ENCODE measurements at regions not wholly inside any gene's neighbourhood (a gene's known extent, or its start where the extent isn't known, plus 50 kb on each side); places are given as distances from the start of the nearest gene placed in this dataset.
A peak's percentile ranks its signal among the peaks of the same experiment; 100 is the strongest.

GRCh38 chr6:118750143-118750542 lies 98.8 kb upstream of the CEP85L start:
- intact Hi-C loops (cut with micrococcal nuclease), result no loop called here
- DNase-seq (peak; percentile 35), ATAC-seq (peak; percentile 72)
- H3K9me3 Mint-ChIP-seq, result peaks cover 5% of the 10 kb centered on the region
- no peak for TF ChIP-seq CTCF (IDR thresholded peaks at IDR 0.05)
- no peak overlapping the region for H3K27ac Mint-ChIP-seq
- ChIA-PET CTCF (interaction anchor here (0.8 to 1.5 kb wide), 3 partner anchors 36 to 185 kb away, joined by 3 to 6 read pairs (median 3); no protein-coding TSS in a partner anchor), POLR2A (interaction anchor here (0.8 to 1.9 kb wide), 4 partner anchors 18 to 40 kb away, joined by 3 to 4 read pairs (median 4); no protein-coding TSS in a partner anchor)
- H3K27me3 Mint-ChIP-seq, result no peaks in the 10 kb centered on the region
- H3K4me3 Mint-ChIP-seq, result no peak overlapping the region
- H3K4me1 Mint-ChIP-seq (ENCODE audit: low read depth), result peaks cover 46% of the 10 kb centered on the region
- no peaks in the 10 kb centered on the region for H3K36me3 Mint-ChIP-seq (ENCODE audit: low read depth)

- peak; percentile 34 for ATAC-seq
- intact Hi-C loops (cut with micrococcal nuclease), result no loop called here
- TF ChIP-seq CTCF (IDR thresholded peaks at IDR 0.05), result no peak
- ChIA-PET CTCF (interaction anchor here (0.6 to 0.9 kb wide), 3 partner anchors 12 to 43 kb away, joined by 3 to 4 read pairs (median 3); no protein-coding TSS in a partner anchor), POLR2A (interaction anchor here (1.2 to 1.9 kb wide), 2 partner anchors 14 to 37 kb away, joined by 3 to 4 read pairs; no protein-coding TSS in a partner anchor)
- no peak for DNase-seq
- H3K4me1 Mint-ChIP-seq (ENCODE audit: low read depth), result peaks cover 47% of the 10 kb centered on the region
- peaks cover 5% of the 10 kb centered on the region for H3K9me3 Mint-ChIP-seq
- H3K27me3 Mint-ChIP-seq, result no peaks in the 10 kb centered on the region
- no peak overlapping the region for H3K27ac Mint-ChIP-seq
- H3K36me3 Mint-ChIP-seq (ENCODE audit: low read depth), result no peaks in the 10 kb centered on the region
- no peak overlapping the region for H3K4me3 Mint-ChIP-seq
These were observed 97.1 kb upstream of the CEP85L start for GRCh38 chr6:118748311-118749062.

GRCh38 chr6:118746825-118747174 lies 95.4 kb upstream of the CEP85L start:
- peaks cover 45% of the 10 kb centered on the region for H3K4me1 Mint-ChIP-seq (ENCODE audit: low read depth)
- H3K27me3 Mint-ChIP-seq, result no peaks in the 10 kb centered on the region
- no peak for DNase-seq
- intact Hi-C loops (cut with micrococcal nuclease), result no loop called here
- CTCF ChIA-PET, result interaction anchor here (1.1 to 1.2 kb wide), 2 partner anchors 181 to 364 kb away, joined by 3 read pairs; no protein-coding TSS in a partner anchor
- no peak for ATAC-seq
- H3K9me3 Mint-ChIP-seq, result peaks cover under 1% of the 10 kb centered on the region
- H3K36me3 Mint-ChIP-seq (ENCODE audit: low read depth), result no peaks in the 10 kb centered on the region
- no peak for TF ChIP-seq CTCF (IDR thresholded peaks at IDR 0.05)
- no peak overlapping the region for H3K4me3 Mint-ChIP-seq
- no peak overlapping the region for H3K27ac Mint-ChIP-seq
- POLR2A ChIA-PET, result interaction anchor here (1.0 to 2.9 kb wide), 3 partner anchors 9 to 27 kb away, joined by 3 to 10 read pairs (median 7); no protein-coding TSS in a partner anchor

GRCh38 chr6:118746145-118746824 lies 94.9 kb upstream of the CEP85L start:
- ChIA-PET POLR2A (interaction anchor here (1.0 to 2.9 kb wide), 4 partner anchors 9 to 33 kb away, joined by 3 to 10 read pairs (median 6); no protein-coding TSS in a partner anchor), CTCF (interaction anchor here (1.1 to 1.2 kb wide), 2 partner anchors 181 to 364 kb away, joined by 3 read pairs; no protein-coding TSS in a partner anchor)
- no peak for TF ChIP-seq CTCF (IDR thresholded peaks at IDR 0.05)
- peaks cover 45% of the 10 kb centered on the region for H3K4me1 Mint-ChIP-seq (ENCODE audit: low read depth)
- no peaks in the 10 kb centered on the region for H3K36me3 Mint-ChIP-seq (ENCODE audit: low read depth)
- ATAC-seq (no peak), DNase-seq (no peak)
- no peak overlapping the region for H3K4me3 Mint-ChIP-seq
- intact Hi-C loops (cut with micrococcal nuclease), result no loop called here
- H3K9me3 Mint-ChIP-seq, result no peaks in the 10 kb centered on the region
- H3K27me3 Mint-ChIP-seq, result no peaks in the 10 kb centered on the region
- H3K27ac Mint-ChIP-seq, result no peak overlapping the region

Data from activated CD8-positive, alpha-beta T cell treated with anti-CD3 and anti-CD28 coated beads for 36 hours (primary cell).